Mucosa of gallbladder (tissue), 1 donor: ENCODE measurements at regions not wholly inside any gene's neighbourhood (a gene's known extent, or its start where the extent isn't known, plus 50 kb on each side); places are given as distances from the start of the nearest gene placed in this dataset.
A peak's percentile ranks its signal among the peaks of the same experiment; 100 is the strongest.

Experiments
- DNase-seq: peaks from one replicate; pipeline ENCODE4 v3.0.0-alpha.2; 2020; ENCODE audit warnings: low spot score
- donor health status: DM: no; HTN: no; CAD: no.

DNA sequence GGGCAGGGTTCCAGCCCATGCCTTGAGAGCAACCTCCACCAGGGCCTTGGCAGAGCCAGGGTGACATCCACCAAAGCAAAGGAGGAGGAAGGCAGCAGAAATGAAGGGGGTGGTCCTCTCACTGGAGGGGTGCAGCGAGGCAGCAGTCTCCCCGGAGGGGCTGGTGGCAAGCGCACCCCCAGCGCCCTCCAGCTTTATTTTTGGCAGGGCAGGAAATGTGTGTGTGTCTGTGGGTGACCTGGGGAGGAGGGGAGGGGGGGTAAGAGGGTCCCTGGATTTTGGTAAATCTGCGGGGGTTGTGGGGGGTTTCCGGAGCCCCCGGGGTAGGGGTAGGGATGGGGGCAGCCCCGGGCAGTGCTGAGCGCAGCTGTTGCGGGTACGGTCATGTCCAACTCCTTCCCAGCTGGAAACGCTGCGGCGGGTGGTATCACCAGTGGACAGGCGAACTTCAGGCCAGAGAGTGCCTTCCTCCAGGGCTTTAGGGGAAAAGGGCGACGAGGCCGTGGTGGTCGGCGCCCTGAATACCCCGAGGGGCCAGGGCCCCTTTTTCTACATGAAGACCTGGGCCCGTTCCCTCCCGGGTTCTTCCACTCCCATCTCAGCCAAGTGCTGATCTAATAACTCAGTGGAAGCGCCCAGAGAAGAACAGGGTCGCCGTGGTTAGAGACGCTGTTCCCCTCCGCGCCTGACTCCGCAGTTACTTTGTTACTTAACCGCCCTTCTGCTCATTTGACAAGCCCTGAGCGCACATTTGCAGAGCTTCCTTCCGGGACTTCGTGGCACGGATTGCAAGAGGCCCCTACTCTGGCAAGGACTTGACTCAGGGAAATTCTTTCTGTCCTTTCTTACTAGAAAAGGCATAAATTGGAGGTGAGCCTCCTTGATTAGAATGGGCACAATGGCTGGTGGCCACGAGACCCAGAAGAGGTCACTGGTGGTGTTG, 55.2 kb downstream of the FOS start:
- peak; percentile 26 for DNase-seq

DNA sequence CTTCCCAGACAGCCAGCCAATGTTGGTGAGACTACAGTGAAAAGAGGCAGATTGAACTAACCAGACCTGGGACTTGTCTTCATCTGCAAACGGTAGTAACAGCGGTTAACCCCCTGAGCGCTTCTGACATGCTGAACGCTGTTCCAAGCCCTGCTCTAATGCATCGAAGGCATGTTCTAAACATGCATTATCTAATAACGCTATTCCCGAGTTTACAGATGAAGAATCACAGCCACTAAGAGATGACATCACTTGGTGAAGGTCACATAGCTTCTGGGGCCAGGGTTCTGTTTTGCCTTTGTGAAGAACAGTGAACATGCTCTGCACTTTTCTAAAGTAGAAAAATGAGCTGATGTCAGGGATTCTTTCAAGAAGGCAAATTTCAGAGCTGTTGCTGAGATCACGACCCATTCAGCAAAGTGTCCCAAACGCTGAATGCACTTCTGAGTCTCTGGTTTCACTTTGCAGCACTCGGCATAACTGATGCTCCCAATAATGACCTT, 56.0 kb downstream of the FOS start:
- peak; percentile 17 for DNase-seq

DNA sequence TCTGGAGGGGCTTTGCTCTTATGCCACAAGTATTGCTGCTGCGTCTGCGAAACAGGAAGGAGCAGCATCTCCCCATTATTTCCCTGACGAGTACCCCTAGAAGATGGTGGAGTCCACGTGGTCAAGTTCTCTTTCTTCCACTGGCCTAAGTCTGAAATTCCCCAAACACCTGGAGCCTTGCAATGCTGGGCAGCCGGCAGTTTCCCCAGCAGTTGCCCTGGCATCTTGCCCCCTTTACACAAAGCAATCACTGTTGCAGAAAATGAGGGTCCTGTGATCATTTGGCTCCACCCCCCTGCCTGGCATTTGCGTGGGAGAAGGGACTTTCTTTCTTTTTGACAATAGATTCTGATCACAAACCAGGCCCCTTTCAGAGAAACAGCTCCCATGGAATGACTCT, 56.9 kb downstream of the FOS start:
- DNase-seq = no peak

DNA sequence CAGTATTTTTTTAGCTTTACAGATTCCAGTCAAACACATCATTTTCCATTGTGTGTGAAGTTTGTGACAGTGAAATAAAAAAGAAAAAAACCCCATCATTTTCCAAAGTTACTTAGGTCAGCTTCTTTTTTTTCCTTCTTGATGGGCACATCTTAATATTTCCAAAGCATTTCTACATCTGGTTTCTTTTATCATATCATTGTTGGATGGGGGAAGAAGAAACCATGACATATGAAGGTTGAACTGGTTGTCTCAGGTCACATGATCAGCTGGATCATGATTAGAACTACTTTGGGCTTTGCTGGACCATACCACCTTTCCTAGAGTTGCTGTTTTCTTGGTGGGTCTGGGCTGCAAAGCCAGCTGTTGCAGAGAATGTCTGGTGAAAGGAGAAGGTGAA, 59.8 kb downstream of the FOS start:
- no peak for DNase-seq

DNA sequence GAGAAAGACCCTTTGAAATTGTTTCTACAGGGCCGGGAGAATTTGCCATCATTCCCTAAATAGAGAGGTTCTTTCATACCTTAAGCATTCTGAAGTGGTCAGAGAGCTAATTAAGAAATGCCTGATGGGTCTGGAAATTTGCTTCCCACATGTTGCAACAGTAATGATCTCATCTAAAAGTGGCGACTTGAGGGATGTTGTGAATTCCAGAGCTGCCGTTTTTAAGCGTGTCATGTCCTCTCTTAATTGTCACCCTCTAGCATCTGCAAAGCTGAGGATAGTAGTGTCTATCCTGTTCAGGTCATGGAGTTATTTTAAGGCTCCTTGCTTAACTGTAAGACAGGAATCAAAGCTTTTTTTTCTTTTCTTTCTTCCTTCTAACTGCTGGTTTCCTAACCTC, 60.4 kb downstream of the FOS start:
- DNase-seq = no peak

DNA sequence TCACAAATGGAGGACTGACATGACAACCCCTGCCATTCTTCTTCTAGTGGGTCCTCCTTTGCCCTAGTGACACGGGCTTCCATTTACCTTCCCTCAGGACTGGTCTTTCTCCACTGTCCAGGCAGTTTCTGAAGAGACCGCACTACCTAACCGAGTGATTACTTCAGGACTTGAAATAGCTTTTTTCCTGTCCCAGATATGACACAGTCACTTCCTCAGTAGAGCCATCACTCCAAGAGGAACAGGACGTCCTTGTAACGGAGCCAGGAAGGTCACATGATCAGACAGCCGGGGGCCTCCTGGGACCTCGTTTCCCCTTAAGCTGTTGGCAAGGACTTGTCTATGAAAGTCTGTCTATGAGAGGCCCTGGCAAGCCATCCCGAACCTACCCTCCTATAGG, 62.3 kb downstream of the FOS start:
- peak; percentile 81 for DNase-seq

DNA sequence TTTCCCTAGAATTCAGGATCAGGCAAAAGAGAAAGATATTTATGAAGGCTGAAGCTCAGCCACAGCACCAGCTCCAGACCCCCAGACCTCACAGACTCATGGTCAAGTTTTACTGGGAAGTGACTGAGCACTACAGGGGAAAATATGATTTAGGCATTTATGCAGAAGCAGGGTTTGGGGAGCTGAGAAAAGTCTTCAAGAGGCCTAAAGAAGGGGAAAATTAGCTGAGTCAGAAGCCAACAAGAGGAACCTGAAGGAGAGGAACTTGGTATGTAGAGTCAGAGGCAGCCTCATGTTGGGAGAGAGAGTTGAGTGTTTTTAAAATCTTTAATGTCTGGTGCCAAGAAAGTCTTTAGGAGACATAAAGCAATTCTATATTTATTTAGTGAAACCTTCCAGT, 63.0 kb downstream of the FOS start:
- DNase-seq = no peak

DNA sequence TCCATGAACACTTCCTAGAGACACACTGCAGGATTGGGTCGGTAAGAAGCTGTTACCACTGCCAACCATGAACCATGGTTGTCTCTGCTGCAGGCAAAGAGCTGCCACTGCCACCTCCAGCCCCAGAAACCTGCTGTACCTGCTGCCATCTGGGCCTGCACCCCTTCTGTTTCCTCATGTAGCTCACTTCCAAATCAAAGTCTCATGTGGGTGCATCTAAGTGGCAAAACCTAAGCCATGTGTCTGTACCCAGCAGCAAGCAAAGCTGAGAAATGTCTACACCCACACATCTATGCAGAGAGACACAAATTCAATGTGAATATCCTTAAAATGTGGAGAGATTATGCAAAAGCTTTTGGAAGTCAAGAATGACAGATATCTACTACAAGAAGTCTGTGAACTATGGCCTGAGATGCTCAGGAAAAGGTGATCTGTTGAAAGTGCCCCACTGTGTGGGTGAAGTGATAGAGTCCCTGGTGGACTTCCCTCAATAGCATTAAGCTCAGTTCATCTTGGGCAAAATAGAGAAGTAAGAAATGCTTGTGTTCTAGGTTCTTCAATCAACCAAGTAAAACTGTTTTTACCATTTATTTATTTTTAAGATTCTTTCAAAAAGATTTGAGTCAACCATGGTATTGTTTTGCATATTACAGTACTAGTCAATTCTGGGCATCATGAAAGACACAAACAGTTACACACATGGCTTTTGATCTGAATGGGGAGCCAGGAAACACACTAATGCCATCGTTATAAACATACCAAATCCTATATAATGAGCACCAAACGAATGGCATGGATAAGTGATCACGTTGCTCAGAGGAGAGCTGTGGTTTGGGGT, 64.4 kb downstream of the FOS start:
- DNase-seq = no peak

DNA sequence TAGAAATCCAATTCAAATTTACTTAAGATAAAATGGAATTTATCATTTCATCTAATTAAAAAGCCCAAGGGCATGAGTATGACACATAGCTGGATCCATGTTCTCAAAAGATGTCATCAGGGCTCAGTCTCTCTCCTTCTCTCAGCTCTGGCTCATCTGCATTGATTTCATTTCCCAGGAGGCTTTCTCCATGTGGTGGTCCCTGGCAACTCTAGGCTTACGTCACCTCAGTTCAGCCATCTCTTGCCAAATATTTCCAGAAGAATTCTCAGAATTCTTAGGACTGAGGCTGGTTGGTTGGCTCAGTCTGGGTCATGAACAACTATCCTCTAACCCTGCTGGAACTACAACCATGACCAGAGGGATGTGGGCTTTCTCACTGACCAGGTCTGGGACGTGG, 65.3 kb downstream of the FOS start:
- DNase-seq = no peak

DNA sequence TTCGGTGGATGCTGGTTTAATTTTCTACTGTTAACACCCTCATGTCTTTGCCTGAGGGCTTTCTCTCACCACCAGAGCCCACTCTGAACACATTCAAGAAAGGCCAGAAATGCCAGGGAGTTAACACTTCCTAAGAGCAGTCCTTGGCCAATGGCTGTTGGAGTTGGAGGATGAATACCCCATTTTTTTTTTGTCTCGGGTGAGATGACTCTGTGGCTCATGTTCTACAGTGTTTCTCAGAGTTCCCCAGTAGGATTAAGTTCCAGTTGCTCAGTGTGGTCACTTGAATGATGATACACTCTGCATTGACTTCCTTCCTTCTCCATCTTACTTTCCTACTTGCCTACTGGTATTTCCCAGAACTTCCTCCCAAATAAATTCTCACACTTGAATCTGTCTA, 65.8 kb downstream of the FOS start:
- no peak for DNase-seq

DNA sequence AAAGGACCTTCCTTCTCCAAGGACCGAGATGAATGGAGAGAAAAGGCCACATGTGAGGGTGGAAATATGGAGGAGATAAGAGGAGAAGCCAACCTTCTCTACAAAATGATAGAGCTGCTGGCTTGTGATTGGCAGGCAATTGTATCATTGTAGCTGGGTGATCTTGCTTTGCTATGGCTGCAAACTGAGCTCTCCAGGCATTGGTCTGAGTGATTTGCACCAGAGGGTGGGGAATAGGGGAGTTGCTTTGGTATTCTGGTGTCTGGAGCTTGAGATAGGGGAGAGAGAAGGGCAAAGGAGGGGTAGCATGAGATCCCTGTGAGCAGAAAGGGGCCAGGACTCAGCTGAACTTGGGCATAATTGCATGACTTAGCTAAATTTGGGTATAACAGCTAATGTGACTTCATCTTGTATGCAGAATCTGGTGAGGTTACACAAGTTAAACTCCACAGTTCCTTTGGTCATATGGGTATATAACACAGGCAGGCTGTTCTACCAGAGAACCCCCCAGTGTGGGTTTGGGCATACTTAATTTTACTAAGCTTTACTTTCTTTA, 72.0 kb downstream of the FOS start:
- no peak for DNase-seq

DNA sequence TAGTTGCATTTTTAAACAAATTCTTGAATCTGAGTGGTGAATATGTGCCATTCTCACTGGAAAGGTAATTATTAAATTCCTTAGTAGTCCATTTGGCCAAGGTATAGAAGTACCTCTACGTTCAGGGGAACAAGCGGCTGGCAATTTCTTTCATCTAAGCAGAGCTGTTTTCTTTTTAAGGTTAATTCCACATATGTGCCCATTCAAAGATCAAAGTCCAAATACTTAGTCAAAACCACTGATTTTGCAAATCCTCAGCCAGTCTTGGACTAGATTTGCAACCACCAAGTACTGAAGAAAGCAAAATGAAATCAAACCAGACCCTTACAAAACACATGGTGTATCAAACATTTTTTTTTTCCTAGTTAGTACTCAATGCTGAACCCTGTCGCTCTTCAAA, 68.7 kb upstream of the JDP2 start:
- no peak for DNase-seq

DNA sequence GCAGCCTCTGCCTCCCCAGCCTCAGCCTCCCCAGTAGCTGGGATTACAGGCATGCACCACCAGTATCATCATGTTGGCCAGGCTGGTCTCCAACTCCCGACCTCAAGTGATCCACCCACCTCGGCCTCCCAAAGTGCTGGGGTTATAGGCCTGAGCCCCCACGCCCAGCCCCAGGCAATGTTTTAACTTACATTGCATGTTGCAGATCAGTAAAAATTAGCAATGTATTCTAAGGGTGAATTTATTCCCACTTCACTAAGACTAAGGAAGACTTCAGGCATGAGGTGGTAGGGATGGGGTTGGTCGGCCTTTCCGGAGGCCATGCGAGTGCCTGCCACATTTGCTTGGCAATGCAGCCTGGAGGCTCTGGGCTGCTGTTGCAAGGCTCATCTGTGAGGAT, 66.8 kb upstream of the JDP2 start:
- DNase-seq = no peak

DNA sequence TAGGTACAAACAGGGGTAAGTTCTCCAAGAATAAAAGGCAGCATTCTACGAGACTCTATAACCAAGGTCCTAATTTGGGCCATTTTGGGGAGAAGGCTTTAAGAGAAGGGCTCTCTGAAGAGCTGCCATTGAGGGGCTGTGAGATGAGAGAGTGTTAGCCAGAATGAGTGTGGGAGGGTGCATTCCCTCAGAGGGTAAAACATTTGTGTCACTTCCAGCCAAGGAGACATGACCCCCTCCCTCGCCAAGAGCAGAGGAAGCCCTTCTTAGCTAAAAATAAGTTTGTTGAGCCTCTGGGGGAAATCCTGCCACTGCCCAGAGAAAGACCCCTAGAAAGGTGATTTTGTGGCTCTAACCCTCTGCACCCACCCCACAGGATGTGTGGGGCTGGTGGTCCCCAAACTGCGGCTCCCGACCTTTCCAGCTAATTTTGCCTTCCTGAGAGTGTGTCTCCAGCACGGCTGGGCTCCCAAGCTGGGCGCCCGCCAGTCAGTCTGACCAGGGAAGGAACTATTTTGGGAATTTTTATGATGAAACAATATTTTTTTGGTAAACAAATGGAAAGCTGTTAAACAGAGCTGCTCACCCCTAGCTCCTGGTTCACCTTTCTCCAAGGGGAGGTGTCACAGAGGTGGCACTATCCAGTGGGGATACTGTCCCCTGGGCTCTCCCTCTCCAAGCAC, 65.9 kb upstream of the JDP2 start:
- DNase-seq = no peak

DNA sequence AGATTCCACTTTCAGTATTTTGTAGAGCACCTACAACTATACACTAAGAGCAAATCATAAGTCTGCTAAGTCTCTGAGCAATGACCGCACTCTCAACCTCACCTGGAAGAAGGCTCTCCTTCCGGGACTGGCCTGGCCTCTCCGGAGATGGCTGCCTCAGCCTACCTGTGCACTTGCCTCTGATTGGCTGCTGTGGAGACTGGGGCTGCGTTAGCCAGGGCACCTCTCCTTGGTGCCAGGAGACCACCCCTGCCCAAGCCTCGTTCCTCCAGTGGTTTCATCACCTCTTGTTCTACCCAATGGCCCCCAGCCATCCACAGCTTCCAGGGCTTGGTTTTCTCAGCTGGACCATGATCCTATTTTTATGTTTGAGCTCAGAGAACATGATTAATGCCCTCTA, 64.7 kb upstream of the JDP2 start:
- DNase-seq = no peak

DNA sequence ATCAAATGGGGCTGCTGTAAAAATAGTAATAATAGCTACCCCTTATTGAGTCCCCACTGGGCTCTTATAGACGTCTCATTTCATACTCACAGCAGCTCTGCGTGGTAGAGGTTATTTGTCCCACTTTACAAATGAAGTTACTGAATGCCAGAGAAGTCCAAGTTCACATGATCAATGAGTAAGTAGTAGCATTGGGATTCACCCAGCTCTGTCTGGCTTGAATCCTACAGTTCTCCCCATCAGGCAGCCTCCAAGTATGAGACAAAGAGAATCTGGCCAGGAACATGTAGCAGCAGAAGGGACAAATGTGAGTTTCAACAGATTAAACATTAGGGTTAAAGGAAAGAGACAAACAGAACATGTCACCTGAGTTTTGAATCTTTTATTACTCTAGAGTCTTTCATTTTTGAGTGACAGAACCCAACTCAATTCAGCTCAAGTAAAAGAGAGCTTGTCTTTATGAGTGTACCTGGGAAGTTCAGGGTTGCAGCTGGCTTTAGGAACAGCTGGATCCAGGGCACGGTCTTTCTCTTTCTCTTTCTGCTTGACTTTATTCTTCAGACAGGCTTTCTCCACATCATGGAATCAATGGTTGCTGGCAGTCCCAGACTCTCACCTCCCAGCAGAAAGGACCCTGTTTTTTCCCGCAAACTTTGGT, 64.1 kb upstream of the JDP2 start:
- no peak for DNase-seq

DNA sequence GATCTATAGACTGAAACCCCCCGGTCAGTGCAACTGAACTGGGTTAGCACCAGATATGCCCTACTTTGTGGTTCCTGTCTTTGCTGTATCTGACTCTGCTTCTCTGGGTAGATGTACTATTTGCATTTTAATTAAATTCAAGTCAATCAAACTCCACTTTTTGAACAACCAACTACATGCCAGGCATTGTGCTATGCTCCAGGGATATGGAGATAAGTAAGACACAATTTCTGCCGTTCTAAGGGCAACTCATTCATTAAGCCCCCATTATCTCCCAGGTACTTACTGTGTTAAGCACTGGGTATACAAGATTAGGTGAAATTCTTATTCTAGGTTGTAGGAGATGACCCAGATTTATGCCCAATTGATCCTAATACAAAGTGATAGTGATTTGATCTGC, 62.7 kb upstream of the JDP2 start:
- DNase-seq = no peak

DNA sequence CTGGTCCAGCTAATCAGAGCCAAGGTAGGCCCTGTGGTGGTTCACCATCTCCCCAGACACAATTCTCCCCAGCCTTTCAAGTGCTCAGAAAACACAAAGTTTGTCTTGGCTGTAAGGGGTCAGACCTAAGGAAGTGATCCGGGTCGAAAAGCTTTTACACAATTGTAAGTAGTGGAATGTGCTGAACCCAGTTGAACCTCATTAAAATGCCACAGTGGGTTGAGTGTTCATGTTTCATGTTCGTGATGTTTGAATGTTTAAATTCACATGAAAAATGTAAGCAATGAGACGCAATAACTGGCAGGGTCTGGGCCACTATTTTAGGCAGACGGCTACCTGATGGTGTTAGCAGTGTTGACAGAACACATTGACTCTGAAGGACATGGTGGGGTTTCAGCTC, 60.9 kb upstream of the JDP2 start:
- DNase-seq = no peak

DNA sequence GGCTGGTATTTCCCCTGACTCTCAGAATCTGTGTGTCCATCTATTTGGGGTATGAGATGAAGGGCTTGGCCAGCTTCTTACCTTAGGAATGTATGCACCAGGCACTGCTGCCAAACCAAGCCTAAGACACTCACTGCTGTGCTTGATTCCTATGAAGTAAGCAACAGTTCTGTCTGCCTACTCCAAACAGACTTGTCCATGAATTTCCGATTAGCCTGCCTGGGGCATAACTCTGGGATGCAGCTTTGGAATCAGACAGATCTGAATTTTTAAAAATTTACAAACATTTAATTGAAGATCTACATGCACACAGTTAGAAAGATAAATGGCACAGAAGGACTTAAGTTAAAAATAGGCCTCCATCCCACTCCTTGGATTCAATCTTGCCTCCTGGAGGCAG, 59.5 kb upstream of the JDP2 start:
- DNase-seq = no peak

DNA sequence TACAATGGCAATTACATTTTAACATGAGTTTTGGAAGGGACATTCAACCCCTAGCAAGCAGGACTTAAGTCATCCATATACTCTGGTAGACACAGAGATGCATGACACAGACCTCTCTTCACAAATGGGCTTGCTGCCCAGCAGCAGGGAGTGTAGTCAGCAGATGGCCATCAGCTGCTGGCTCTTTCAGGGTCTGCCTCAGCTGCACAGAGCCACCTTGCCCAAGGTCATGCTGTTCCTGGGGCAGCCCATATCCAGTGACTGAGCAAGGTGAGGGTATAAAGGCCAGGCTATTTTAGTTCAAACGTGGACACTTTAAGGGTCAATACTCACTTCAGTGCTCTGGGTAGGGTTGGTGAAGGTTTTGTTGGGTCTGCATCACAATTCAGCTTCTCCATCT, 58.3 kb upstream of the JDP2 start:
- no peak for DNase-seq

DNA sequence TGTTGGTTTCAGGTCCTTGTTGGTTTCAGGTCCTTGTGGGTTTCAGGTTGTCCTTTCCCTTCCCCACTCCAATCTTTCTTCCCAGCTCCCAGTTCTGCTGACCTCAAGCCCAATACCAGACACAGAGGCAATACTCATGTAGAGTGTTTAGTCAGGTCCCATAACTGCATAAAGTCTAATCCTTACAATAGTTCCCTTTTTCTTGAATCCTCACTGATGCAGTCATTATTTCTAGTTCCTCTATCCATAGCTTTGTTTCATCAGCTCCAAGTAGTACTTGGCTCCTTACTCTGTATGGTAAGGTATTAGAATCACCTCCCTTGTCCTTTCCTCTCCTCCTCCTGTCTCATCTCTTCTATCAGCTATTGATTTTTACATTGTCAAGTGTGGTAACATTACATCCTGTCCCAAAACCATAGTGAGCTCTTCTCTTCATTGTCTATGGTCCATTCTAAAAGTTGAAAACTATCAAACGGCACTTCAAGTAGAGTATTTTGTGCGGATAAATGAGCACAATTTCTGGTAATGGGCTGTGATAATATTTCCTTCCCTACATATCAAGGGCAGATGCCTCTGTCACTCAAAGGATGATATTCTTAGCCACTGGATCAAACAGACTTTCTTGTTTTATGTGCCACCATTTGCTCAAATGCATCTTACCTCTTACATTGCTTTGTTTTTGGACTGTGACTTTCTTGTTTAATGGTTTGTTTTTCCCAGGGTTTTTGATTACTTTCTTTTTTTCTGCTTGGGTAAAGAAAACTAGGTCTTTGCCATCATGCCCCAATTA, 57.2 kb upstream of the JDP2 start:
- DNase-seq = no peak
